Uterus (tissue), 3 donors: ENCODE measurements at regions not wholly inside any gene's neighbourhood (a gene's known extent, or its start where the extent isn't known, plus 50 kb on each side); places are given as distances from the start of the nearest gene placed in this dataset.

Source experiments
- DNase-seq, 2 donors: peaks; one replicate each; pipeline ENCODE4 v3.0.0-alpha.2; 2019 to 2020
- H3K27ac ChIP-seq, 2 donors: fragments of 200-600 bp; sonication (generic); 1 replicate in 1 of 2; 2 replicates in 1 of 2; pipeline ENCODE4 v1.5.1; 2016 to 2018
- H3K27me3 ChIP-seq, 2 donors: fragments of 200-600 bp; sonication (generic); one replicate each; pipeline ENCODE4 v1.5.1; 2018 to 2019; ENCODE audit warnings: control low read depth in 1 of 2
- H3K36me3 ChIP-seq, 2 donors: fragments of 200-600 bp; sonication (generic); one replicate each; pipeline ENCODE4 v1.5.1; 2019; ENCODE audit warnings: control low read depth in 1 of 2
- H3K4me1 ChIP-seq, 2 donors: fragments of 200-600 bp; sonication (generic); one replicate each; pipeline ENCODE4 v1.5.1; 2018 to 2019; ENCODE audit warnings: control low read depth in 1 of 2
- H3K4me3 ChIP-seq, 2 donors: fragments of 200-600 bp; sonication (generic); 1 replicate in 1 of 2; 2 replicates in 1 of 2; pipeline ENCODE4 v1.5.1; 2018 to 2019; ENCODE audit warnings: mild to moderate bottlenecking in 1 of 2
- H3K9me3 ChIP-seq, 2 donors: fragments of 200-600 bp; sonication (generic); one replicate each; pipeline ENCODE4 v1.5.1; 2019; ENCODE audit warnings: control low read depth in 1 of 2
- POLR2A ChIP-seq, 2 donors: fragments of 450-650 bp; IDR thresholded peaks; one replicate each; pipeline ENCODE4 v1.6.1; 2016; ENCODE audit warnings: antibody characterized with exemption in 2 of 2, mild to moderate bottlenecking in 1 of 2, moderate library complexity in 1 of 2
- intact Hi-C: fragments of 100-400 bp; cut with DNase I; formaldehyde crosslinking; loops from one replicate; pipeline ENCODE4 v1.15.1; 2023; ENCODE audit warnings: low total_unique reads
- TF ChIP-seq, protein P1 (sequence below), 4 experiments: fragments of 200-600 bp in 2 of 4; fragments of 450-650 bp in 2 of 4; sonication (generic) in 2 of 4; IDR thresholded peaks; one replicate each; pipeline ENCODE4 v1.5.1; 2016 to 2019; ENCODE audit warnings: antibody characterized with exemption in 4 of 4, mild to moderate bottlenecking in 2 of 4, moderate library complexity in 1 of 4
- donor health status: DM: yes; HTN: yes; CAD: no.

DNA sequence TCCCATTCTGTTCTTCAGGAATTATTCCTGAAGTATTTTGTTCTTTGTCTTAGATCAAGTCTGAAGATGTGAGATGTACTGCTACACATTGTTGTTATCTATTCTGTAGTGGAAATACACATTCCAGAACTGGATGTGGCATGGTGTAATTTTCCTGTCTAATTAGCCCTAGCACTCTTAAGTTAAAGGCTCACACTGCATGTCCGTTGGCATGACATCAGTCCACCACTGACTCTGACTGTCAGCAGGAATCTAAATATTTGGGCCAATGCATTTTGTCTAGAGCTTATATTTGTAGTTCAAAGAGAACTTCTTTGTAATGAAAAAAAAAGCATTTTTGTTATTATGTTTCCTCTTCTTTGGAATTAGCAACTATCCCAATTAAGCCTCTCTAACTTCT lies 201.0 kb downstream of the S1PR1 start:
- intact Hi-C loops: no loop called here
- no peak for TF ChIP-seq POLR2A (IDR thresholded peaks at IDR 0.05)
- TF ChIP-seq, protein P1, sequence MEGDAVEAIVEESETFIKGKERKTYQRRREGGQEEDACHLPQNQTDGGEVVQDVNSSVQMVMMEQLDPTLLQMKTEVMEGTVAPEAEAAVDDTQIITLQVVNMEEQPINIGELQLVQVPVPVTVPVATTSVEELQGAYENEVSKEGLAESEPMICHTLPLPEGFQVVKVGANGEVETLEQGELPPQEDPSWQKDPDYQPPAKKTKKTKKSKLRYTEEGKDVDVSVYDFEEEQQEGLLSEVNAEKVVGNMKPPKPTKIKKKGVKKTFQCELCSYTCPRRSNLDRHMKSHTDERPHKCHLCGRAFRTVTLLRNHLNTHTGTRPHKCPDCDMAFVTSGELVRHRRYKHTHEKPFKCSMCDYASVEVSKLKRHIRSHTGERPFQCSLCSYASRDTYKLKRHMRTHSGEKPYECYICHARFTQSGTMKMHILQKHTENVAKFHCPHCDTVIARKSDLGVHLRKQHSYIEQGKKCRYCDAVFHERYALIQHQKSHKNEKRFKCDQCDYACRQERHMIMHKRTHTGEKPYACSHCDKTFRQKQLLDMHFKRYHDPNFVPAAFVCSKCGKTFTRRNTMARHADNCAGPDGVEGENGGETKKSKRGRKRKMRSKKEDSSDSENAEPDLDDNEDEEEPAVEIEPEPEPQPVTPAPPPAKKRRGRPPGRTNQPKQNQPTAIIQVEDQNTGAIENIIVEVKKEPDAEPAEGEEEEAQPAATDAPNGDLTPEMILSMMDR (IDR thresholded peaks at IDR 0.05): no peak
- DNase-seq: no peak

DNA sequence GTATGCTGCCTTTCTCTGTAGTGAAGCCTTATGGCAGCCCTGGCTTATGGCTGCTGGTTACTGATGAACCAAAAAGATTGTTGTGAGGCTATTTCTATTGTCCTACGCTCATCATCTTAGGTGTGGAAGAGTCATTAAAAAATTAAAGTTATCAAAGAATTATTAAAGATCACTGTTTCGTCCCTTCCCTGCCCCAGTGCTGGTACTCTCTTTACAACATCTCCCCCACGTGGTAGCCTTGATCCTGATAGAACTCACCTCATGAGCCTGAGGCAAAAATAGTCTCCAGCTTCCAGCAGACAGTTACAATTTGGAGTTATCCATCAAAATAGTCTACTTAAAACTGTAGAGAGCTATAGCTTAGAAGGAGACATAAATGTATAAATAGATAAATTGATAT lies 201.5 kb downstream of the S1PR1 start:
- Histone ChIP-seq H3K9me3 (no peaks in the 10 kb centered on the region), H3K36me3 (no peaks in the 10 kb centered on the region), H3K27ac (no peak overlapping the region), H3K4me1 (no peaks in the 10 kb centered on the region), H3K4me3 (no peak overlapping the region), H3K27me3 (no peaks in the 10 kb centered on the region)
- DNase-seq: no peak
- no peak for TF ChIP-seq POLR2A (IDR thresholded peaks at IDR 0.05)
- TF ChIP-seq, protein P1 (IDR thresholded peaks at IDR 0.05): no peak
- intact Hi-C loops: no loop called here

More for the DNA sequence above, 201.0 kb downstream of the S1PR1 start:
- Histone ChIP-seq H3K9me3 (no peaks in the 10 kb centered on the region), H3K4me1 (no peaks in the 10 kb centered on the region), H3K27ac (no peak overlapping the region), H3K4me3 (no peak overlapping the region), H3K27me3 (no peaks in the 10 kb centered on the region), H3K36me3 (no peaks in the 10 kb centered on the region)

DNA sequence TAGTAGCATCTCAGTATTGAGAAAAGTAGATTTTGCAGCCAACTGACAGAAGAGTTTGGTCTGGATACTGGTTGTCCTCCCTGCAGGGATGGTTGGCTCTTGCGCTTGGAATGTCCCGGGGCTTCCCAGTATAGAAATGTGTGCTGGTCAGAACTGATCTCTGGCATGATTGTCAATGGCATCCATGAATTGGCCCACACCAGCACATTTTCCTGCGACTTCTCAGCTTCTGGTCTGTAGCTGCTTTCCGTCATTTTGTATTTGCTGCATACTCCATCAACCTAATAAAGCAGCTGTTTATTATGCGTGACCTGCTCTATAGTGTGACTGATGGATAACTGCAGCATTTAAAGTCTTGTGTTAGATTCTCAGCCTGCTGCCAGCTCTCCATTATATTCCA lies 203.7 kb downstream of the S1PR1 start:
- H3K27ac ChIP-seq: no peak overlapping the region
- intact Hi-C loops: no loop called here

DNA sequence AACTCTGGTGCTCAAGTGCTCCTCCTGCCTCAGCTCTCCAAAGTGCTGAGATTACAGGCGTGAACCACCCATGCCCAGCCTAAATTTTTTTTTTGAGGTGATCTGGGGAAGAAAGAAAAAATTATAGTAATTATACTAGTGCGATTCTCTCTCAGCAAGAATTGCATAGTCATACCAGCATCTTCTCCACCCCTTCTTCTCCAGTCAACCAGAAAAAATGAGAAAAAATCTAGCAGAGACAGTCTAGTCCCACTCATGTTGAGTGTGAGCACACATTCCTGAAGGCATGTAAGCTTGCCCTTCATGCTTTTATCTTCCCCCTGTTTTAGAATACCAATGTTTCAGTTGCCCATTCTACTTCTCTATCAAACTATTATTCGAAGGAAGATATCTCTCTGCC lies 207.6 kb downstream of the S1PR1 start:
- intact Hi-C loops: no loop called here
- Histone ChIP-seq H3K27ac (peak overlapping the region in 1 of 2 donors; percentile 3), H3K27me3 (no peaks in the 10 kb centered on the region), H3K36me3 (no peaks in the 10 kb centered on the region), H3K9me3 (no peaks in the 10 kb centered on the region), H3K4me3 (no peak overlapping the region), H3K4me1 (no peaks in the 10 kb centered on the region)
- no peak for TF ChIP-seq POLR2A (IDR thresholded peaks at IDR 0.05)
- TF ChIP-seq, protein P1 (IDR thresholded peaks at IDR 0.05): no peak
- DNase-seq: no peak

More for the DNA sequence above, 203.7 kb downstream of the S1PR1 start:
- H3K9me3 ChIP-seq: no peaks in the 10 kb centered on the region
- H3K27me3 ChIP-seq: no peaks in the 10 kb centered on the region
- TF ChIP-seq, protein P1 (IDR thresholded peaks at IDR 0.05): no peak
- no peak for TF ChIP-seq POLR2A (IDR thresholded peaks at IDR 0.05)
- H3K4me1 ChIP-seq: no peaks in the 10 kb centered on the region
- DNase-seq: no peak
- H3K36me3 ChIP-seq: no peaks in the 10 kb centered on the region
- H3K4me3 ChIP-seq: no peak overlapping the region

DNA sequence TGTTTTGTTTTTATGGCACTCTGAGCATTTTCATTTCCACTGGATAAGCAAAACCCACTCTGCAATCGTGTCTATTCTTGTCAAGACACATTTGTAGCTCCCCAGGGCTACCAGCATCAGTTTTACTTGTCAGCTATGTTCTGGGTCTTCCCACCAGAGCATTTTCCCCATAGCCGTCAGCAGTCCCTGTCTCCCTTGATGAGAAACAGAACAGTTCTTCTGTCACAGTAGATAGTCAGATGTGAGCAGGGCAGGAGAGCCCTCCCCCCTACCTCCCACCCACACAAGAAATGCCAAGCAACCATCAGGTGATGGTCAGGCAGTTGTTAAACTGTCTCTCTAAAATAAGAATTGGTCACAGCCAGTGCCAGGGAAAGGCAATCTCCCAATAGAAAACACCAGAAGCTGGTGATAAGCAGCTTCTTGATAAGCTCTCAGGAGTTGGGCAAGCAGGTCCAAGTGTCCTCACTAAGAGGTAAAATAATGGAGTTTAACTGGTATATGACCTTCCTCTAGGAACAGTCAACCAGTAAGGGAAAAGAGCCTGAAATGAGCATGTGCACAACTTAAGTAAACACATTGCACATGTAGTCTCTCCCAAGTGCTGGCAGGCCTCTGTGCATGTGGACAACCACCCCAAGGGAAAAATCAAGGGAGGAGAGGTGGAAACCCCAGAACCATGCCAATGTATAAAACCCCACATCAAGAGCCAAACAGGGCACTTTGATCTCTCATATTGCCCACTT lies 208.2 kb downstream of the S1PR1 start:
- H3K9me3 ChIP-seq: no peaks in the 10 kb centered on the region
- no peaks in the 10 kb centered on the region for H3K4me1 ChIP-seq
- DNase-seq: no peak
- no peak for TF ChIP-seq POLR2A (IDR thresholded peaks at IDR 0.05)
- TF ChIP-seq, protein P1 (IDR thresholded peaks at IDR 0.05): no peak
- no peaks in the 10 kb centered on the region for H3K36me3 ChIP-seq
- intact Hi-C loops: no loop called here
- H3K27me3 ChIP-seq: no peaks in the 10 kb centered on the region
- H3K4me3 ChIP-seq: no peak overlapping the region
- H3K27ac ChIP-seq: no peak overlapping the region
